H1 (cell line): ENCODE measurements at regions not wholly inside any gene's neighbourhood (a gene's known extent, or its start where the extent isn't known, plus 50 kb on each side); places are given as distances from the start of the nearest gene placed in this dataset.

Experiments used
- CTCF ChIA-PET: fragments of 300-600 bp; sonication (Branson Sonifier 250); formaldehyde crosslinking; loops from one replicate; lab custom pipeline; 2021; ENCODE audit not compliant: partially characterized antibody; lab: Charles Lee
- POLR2A ChIA-PET: fragments of 300-600 bp; sonication (Branson Sonifier 250); formaldehyde crosslinking; loops from one replicate; lab custom pipeline; 2021; ENCODE audit warnings: inconsistent platforms; ENCODE audit not compliant: partially characterized antibody; lab: Charles Lee
- DNase-seq, 2 experiments: peaks; one replicate each; pipeline versions ENCODE4 v3.0.0 to v3.0.0-alpha.2; 2010 to 2022; ENCODE audit warnings: low spot score in 2 of 2, low read depth in 1 of 2, mixed read lengths in 1 of 2
- FAIRE-seq: peaks from 2 replicates; lab custom pipeline; 2011; peaks lifted over from hg19 to GRCh38; lab: Jason Lieb, UNC
- H2AFZ ChIP-seq: 2 replicates; pipeline ENCODE4 v1.8.1; 2012; ENCODE audit warnings: low read length, inconsistent platforms
- H2AK5ac ChIP-seq: 2 replicates; pipeline ENCODE4 v1.6.1; 2013; ENCODE audit warnings: low read depth, low read length
- H2BK120ac ChIP-seq: replicated peaks from 2 replicates; pipeline ENCODE3; 2013; ENCODE audit warnings: low read depth, low read length, inconsistent platforms
- H2BK12ac ChIP-seq: 2 replicates; pipeline ENCODE4 v1.6.1; 2013; ENCODE audit warnings: low read depth, low read length
- H2BK15ac ChIP-seq: 2 replicates; pipeline ENCODE4 v1.6.1; 2013; ENCODE audit warnings: low read length
- H2BK20ac ChIP-seq: 2 replicates; pipeline ENCODE4 v1.6.1; 2013; ENCODE audit warnings: low read length
- H2BK5ac ChIP-seq: 2 replicates; pipeline ENCODE4 v1.6.1; 2013; ENCODE audit warnings: low read depth, low read length
- H3K14ac ChIP-seq: 2 replicates; pipeline ENCODE4 v1.6.1; 2013; ENCODE audit warnings: inconsistent platforms; ENCODE audit not compliant: insufficient read length
- H3K18ac ChIP-seq: 2 replicates; pipeline ENCODE4 v1.6.1; 2013; ENCODE audit warnings: low read length; ENCODE audit errors: extremely low read depth
- H3K23ac ChIP-seq: 2 replicates; pipeline ENCODE4 v1.6.1; 2013; ENCODE audit warnings: inconsistent platforms; ENCODE audit not compliant: insufficient read length
- H3K23me2 ChIP-seq: 2 replicates; pipeline ENCODE4 v1.6.1; 2013; ENCODE audit warnings: low read depth, low read length
- H3K27ac ChIP-seq: 2 replicates; pipeline ENCODE4 v1.6.1; 2011; ENCODE audit warnings: low read depth, low read length, inconsistent platforms
- H3K27me3 ChIP-seq, 4 experiments: replicated peaks in 1 of 4; 1 replicate in 1 of 4; 2 replicates in 3 of 4; pipeline versions ENCODE4 v1.6.1 to v1.8.1; 2011 to 2013; ENCODE audit warnings: low read length in 3 of 4, mild to moderate bottlenecking in 3 of 4, inconsistent platforms in 2 of 4, mixed read lengths in 2 of 4, moderate library complexity in 1 of 4; ENCODE audit not compliant: control insufficient read depth in 3 of 4, insufficient read depth in 3 of 4; ENCODE audit errors: extremely low read depth in 1 of 4
- H3K36me3 ChIP-seq, 4 experiments: 2 replicates each; pipeline versions ENCODE4 v1.6.1 to v1.8.1; 2011 to 2013; ENCODE audit warnings: mild to moderate bottlenecking in 4 of 4, low read length in 3 of 4, moderate library complexity in 2 of 4, control low read depth in 1 of 4, inconsistent platforms in 1 of 4; ENCODE audit not compliant: insufficient read depth in 4 of 4, control insufficient read depth in 2 of 4
- H3K4ac ChIP-seq: replicated peaks from 2 replicates; pipeline ENCODE3; 2013; ENCODE audit warnings: low read length, low read depth, mixed read lengths, inconsistent platforms; ENCODE audit not compliant: insufficient read length
- H3K4me1 ChIP-seq, 4 experiments: replicated peaks in 1 of 4; 1 replicate in 1 of 4; 2 replicates in 3 of 4; pipeline versions ENCODE4 v1.6.1 to v1.8.1; 2011 to 2013; ENCODE audit warnings: low read length in 3 of 4, inconsistent platforms in 2 of 4, mixed read lengths in 1 of 4; ENCODE audit not compliant: insufficient read depth in 4 of 4, control insufficient read depth in 3 of 4
- H3K4me2 ChIP-seq, 2 experiments: 2 replicates each; pipeline versions ENCODE4 v1.6.1 to v1.8.1; 2011 to 2013; ENCODE audit warnings: low read depth in 2 of 2, low read length in 2 of 2, control low read depth in 1 of 2, inconsistent platforms in 1 of 2, mild to moderate bottlenecking in 1 of 2; ENCODE audit not compliant: insufficient read depth in 1 of 2
- H3K4me3 ChIP-seq, 4 experiments: fragments of 200-600, 300-600 bp in 1 of 4; sonication (generic), shearing (Covaris generic), sonication (Bioruptor Twin) in 1 of 4; 2 replicates each; pipeline versions ENCODE4 v1.5.1 to v1.8.1; 2011 to 2016; ENCODE audit warnings: low read length in 4 of 4, low read depth in 3 of 4, control low read depth in 2 of 4, inconsistent platforms in 2 of 4, mild to moderate bottlenecking in 2 of 4, mixed read lengths in 1 of 4, moderate library complexity in 1 of 4; ENCODE audit not compliant: insufficient read depth in 2 of 4; ENCODE audit errors: extremely low read depth in 1 of 4
- H3K56ac ChIP-seq: replicated peaks from 2 replicates; pipeline ENCODE3; 2013; ENCODE audit warnings: low read depth, mild to moderate bottlenecking, mixed read lengths, low read length, inconsistent platforms; ENCODE audit not compliant: insufficient read length
- H3K79me1 ChIP-seq: 2 replicates; pipeline ENCODE4 v1.6.1; 2013; ENCODE audit warnings: low read depth, low read length, control low read depth
- H3K79me2 ChIP-seq, 2 experiments: 2 replicates each; pipeline versions ENCODE4 v1.6.1 to v1.8.1; 2012 to 2013; ENCODE audit warnings: low read length in 2 of 2, mild to moderate bottlenecking in 2 of 2, inconsistent platforms in 1 of 2; ENCODE audit not compliant: insufficient read depth in 2 of 2, control insufficient read depth in 1 of 2
- H3K9ac ChIP-seq, 4 experiments: replicated peaks in 1 of 4; 1 replicate in 1 of 4; 2 replicates in 3 of 4; pipeline versions ENCODE4 v1.6.1 to v1.8.1; 2011 to 2013; ENCODE audit warnings: low read depth in 3 of 4, low read length in 3 of 4, control low read depth in 2 of 4, mild to moderate bottlenecking in 2 of 4, moderate library complexity in 2 of 4, inconsistent platforms in 1 of 4; ENCODE audit errors: extremely low read depth in 1 of 4
- H3K9me3 ChIP-seq, 2 experiments: 2 replicates each; pipeline versions ENCODE4 v1.6.1 to v1.8.1; 2012 to 2013; ENCODE audit warnings: mild to moderate bottlenecking in 2 of 2, moderate library complexity in 2 of 2, control low read depth in 1 of 2, inconsistent platforms in 1 of 2, low read depth in 1 of 2, low read length in 1 of 2, mixed read lengths in 1 of 2; ENCODE audit not compliant: insufficient read depth in 2 of 2
- H4K20me1 ChIP-seq, 2 experiments: replicated peaks in 1 of 2; 2 replicates each; pipeline versions ENCODE3 to v1.8.1; 2011 to 2013; ENCODE audit warnings: inconsistent platforms in 2 of 2, low read length in 2 of 2, mild to moderate bottlenecking in 1 of 2; ENCODE audit not compliant: insufficient read depth in 2 of 2, control insufficient read depth in 1 of 2
- H4K5ac ChIP-seq: 2 replicates; pipeline ENCODE4 v1.6.1; 2013; ENCODE audit warnings: low read length, low read depth, mixed read lengths, inconsistent platforms; ENCODE audit not compliant: insufficient read length
- H4K8ac ChIP-seq: 2 replicates; pipeline ENCODE4 v1.8.0; 2013; ENCODE audit warnings: mild to moderate bottlenecking, moderate library complexity, low read length, inconsistent platforms; ENCODE audit not compliant: insufficient read depth; ENCODE audit errors: extremely low read depth
- H4K91ac ChIP-seq: replicated peaks from 2 replicates; pipeline ENCODE3; 2013; ENCODE audit warnings: low read length, mixed read lengths, inconsistent platforms; ENCODE audit not compliant: insufficient read length
- BACH1 ChIP-seq: IDR thresholded peaks from 2 replicates; pipeline ENCODE4 v1.6.1; 2012; ENCODE audit warnings: low read length, improper control_type of control experiment
- BRCA1 ChIP-seq: IDR thresholded peaks from 2 replicates; pipeline ENCODE4 v1.6.1; 2012; ENCODE audit warnings: low read depth, low read length, improper control_type of control experiment
- CREB1 ChIP-seq: IDR thresholded peaks from 2 replicates; pipeline ENCODE4 v1.6.1; 2012; ENCODE audit warnings: inconsistent platforms
- CTBP2 ChIP-seq: IDR thresholded peaks from 2 replicates; pipeline ENCODE4 v1.7.0; 2011; ENCODE audit warnings: borderline replicate concordance, mild to moderate bottlenecking, moderate library complexity, mixed read lengths, low read length; ENCODE audit not compliant: insufficient read depth, insufficient read length
- HDAC2 ChIP-seq, 2 experiments: fragments of 300-600 bp in 1 of 2; sonication (generic) in 1 of 2; IDR thresholded peaks; 2 replicates each; pipeline ENCODE4 v1.6.1; 2011 to 2012; ENCODE audit warnings: low read depth in 2 of 2, low read length in 2 of 2, mild to moderate bottlenecking in 2 of 2, moderate library complexity in 2 of 2, borderline replicate concordance in 1 of 2, inconsistent platforms in 1 of 2
- KDM5A ChIP-seq: fragments of 200-600 bp; IDR thresholded peaks from 2 replicates; pipeline ENCODE4 v1.7.1; 2012; ENCODE audit warnings: mild to moderate bottlenecking, low read length, inconsistent platforms, mixed read lengths
- MAFK ChIP-seq: IDR thresholded peaks from 2 replicates; pipeline ENCODE4 v1.6.1; 2012; ENCODE audit warnings: low read depth, mild to moderate bottlenecking, improper control_type of control experiment, low read length
- POU5F1 ChIP-seq: IDR thresholded peaks from 2 replicates; pipeline ENCODE4 v1.6.1; 2011; ENCODE audit warnings: low read depth, mild to moderate bottlenecking, low read length, moderate library complexity
- RXRA ChIP-seq: IDR thresholded peaks from 2 replicates; pipeline ENCODE4 v1.6.1; 2011; ENCODE audit warnings: low read depth, mild to moderate bottlenecking, low read length, moderate library complexity; ENCODE audit not compliant: insufficient read depth
- SRF ChIP-seq: IDR thresholded peaks from 2 replicates; pipeline ENCODE4 v1.6.1; 2011; ENCODE audit warnings: mild to moderate bottlenecking, low read depth, low read length, moderate library complexity
- TAF1 ChIP-seq: IDR thresholded peaks from 2 replicates; pipeline ENCODE4 v1.6.1; 2011; ENCODE audit warnings: mild to moderate bottlenecking, low read depth, low read length
- TEAD4 ChIP-seq: IDR thresholded peaks from 2 replicates; pipeline ENCODE4 v1.6.1; 2012; ENCODE audit warnings: low read depth, low read length, inconsistent platforms, mixed read lengths
- YY1 ChIP-seq: IDR thresholded peaks from 2 replicates; pipeline ENCODE4 v1.6.1; 2011; ENCODE audit warnings: low read depth, mild to moderate bottlenecking, low read length
- WGBS, 2 experiments: shearing (Covaris generic) in 1 of 2; methylation state at CpG; one replicate each; pipeline versions ENCODE4 v1.1.6 to v1.1.7; 2013 to 2015; ENCODE audit warnings: low lambda C conversion rate in 2 of 2, mixed read lengths in 2 of 2, inconsistent platforms in 1 of 2, low coverage in 1 of 2, missing lambda C conversion rate in 1 of 2; ENCODE audit not compliant: insufficient replicate concordance in 2 of 2, insufficient coverage in 1 of 2, insufficient read length in 1 of 2; ENCODE audit errors: extremely low coverage in 1 of 2, missing lambda C conversion rate in 1 of 2; 5-methylcytosine and 5-hydroxymethylcytosine counted together
- TF ChIP-seq, protein P1 (sequence below): IDR thresholded peaks from 2 replicates; pipeline ENCODE4 v1.6.1; 2012; ENCODE audit warnings: inconsistent platforms

DNA sequence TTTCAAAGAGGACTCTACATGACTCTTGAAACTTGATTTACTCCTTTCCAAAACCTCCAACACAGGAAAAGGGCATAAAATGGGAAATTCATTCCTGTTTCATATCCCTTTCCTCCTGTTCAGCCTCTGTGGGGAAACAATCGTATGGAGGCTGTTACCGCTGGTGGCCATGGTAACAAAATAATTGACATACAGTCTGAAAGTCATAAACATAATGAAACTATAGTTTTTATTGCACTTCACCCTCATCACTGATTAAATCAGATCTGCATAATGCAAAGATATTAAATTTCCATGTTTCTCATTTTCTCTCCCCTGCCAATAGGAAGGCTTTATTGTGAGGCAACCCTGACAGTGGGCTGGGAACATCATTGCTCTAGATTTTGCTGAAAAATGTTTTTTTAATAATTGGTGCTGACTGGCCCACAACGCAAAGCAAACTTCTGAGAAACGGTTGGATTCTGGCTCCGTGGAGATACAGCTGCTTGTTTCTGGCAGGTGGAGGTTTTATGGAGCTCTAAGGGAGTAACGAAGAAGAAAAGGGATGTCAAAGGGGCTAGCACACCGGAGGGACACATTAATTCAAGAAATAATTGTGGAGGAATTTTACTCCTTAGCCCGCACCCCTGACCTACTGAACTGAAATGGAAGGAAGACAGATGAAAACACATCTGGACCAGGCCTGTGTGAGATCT, 154.2 kb upstream of the SHISA6 start:
- Histone ChIP-seq H3K4me2 (no peak overlapping the region), H2BK120ac (no peak overlapping the region), H2BK15ac (no peak overlapping the region), H2BK12ac (no peak overlapping the region), H3K79me2 (no peaks in the 10 kb centered on the region), H2AFZ (no peak overlapping the region), H3K4me1 (peaks cover 0 to 4% (median 1%) of the 10 kb centered on the region in 4 experiments; a peak in 3 of 7 replicates), H3K27ac (no peak overlapping the region), H3K79me1 (no peaks in the 10 kb centered on the region), H4K91ac (no peak overlapping the region), H2BK5ac (no peak overlapping the region), H4K20me1 (no peaks in the 10 kb centered on the region), H3K23ac (no peak overlapping the region), H3K9ac (no peak overlapping the region), H3K9me3 (no peaks in the 10 kb centered on the region), H2BK20ac (no peak overlapping the region), H3K4me3 (no peak overlapping the region), H3K14ac (no peak overlapping the region), H3K27me3 (peaks cover 0 to 4% (median 0%) of the 10 kb centered on the region in 4 experiments; a peak in 1 of 7 replicates), H3K23me2 (no peaks in the 10 kb centered on the region), H4K5ac (no peak overlapping the region), H3K56ac (no peak overlapping the region), H3K36me3 (no peaks in the 10 kb centered on the region), H3K4ac (no peak overlapping the region), H2AK5ac (no peak overlapping the region), H4K8ac (no peak overlapping the region), H3K18ac (no peak overlapping the region)
- ChIA-PET CTCF (interaction anchor here (0.9 kb wide), 1 partner anchor 11 kb away, joined by 3 read pairs; no protein-coding TSS in a partner anchor), POLR2A (no interaction called here)
- DNase-seq (no peak), FAIRE-seq (no peak)
- WGBS, 2 experiments: 91% methylated on average over 8 of the region's 8 CpGs; no CpG with 5 or more reads in 1 of the 2 experiments
- TF ChIP-seq TEAD4 (no peak), CREB1 (no peak), CTBP2 (no peak), HDAC2 (IDR thresholded peaks at IDR 0.05; ENCODE audit: borderline replicate concordance in 1 of 2, low read depth in 2 of 2, low read length in 2 of 2) (no peak), POU5F1 (no peak), YY1 (no peak), BACH1 (no peak), KDM5A (no peak), SRF (no peak), BRCA1 (no peak), MAFK (no peak), TAF1 (no peak), RXRA (no peak)
- TF ChIP-seq, protein P1, sequence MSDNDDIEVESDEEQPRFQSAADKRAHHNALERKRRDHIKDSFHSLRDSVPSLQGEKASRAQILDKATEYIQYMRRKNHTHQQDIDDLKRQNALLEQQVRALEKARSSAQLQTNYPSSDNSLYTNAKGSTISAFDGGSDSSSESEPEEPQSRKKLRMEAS: no peak
